Colon (tissue), 2 donors: ENCODE measurements at regions not wholly inside any gene's neighbourhood (a gene's known extent, or its start where the extent isn't known, plus 50 kb on each side); places are given as distances from the start of the nearest gene placed in this dataset.

Source experiments
- FAIRE-seq: peaks from 2 replicates; lab custom pipeline; 2012; peaks lifted over from hg19 to GRCh38; lab: Jason Lieb, UNC
- donor health status: control.
- donor health status: control.

DNA sequence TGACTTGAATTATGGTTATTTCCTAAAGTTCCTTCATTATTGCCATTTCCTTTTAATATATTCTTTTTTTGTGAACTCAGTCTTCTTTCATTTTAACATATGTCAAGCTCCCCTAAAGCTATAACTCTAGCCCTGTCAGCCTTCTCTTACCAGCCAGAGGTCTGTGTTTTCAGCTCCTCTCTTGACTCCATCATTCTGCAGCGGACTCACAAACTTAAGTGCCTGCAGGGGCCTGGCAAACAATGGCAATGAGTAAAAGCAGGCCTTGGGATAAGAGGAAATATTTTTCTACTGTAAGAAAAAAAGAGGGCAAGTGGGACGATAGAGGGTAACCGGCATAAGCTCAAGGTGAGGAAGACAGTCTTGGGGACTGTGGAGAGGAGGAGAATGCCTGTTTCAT lies 424.5 kb upstream of the RGS6 start:
- no peak for FAIRE-seq

DNA sequence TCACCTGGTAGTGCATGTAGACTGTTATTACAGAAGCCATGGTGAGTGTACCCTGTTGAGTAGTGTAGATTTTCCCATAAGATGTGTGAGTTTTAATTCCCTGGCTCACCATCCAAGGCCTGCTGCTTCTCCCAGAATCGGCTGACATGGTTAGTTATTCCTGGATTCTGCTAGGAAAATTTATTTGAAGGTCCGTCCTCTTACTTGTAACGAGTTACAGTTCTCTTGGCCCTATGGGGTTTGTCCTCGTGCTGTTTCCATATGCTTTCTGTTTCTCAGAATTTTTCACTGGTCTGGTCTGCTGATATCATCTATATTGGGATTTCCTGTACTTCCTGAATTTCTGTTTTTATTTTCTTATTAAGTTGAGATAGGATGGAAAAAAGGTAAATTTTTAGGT lies 423.3 kb upstream of the RGS6 start:
- no peak for FAIRE-seq

DNA sequence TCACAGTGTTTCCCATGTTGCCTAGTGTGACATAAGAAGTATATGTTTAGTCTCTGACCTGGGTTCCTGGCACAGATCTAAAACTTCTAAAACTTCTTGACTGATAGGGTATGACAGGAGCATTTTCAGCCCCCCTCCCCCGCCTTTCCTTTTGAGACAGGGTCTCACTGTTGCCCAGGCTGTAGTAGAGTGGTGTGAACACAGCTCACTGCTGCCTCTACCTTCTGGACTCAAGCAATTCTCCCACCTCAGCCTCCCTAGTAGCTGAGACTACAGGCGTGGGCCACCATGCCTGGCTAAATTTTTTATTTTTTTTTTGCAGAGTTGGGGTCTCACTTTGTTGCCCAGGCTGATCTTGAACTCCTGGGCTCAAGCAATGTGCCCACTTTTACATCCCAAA lies 421.1 kb upstream of the RGS6 start:
- FAIRE-seq: no peak

DNA sequence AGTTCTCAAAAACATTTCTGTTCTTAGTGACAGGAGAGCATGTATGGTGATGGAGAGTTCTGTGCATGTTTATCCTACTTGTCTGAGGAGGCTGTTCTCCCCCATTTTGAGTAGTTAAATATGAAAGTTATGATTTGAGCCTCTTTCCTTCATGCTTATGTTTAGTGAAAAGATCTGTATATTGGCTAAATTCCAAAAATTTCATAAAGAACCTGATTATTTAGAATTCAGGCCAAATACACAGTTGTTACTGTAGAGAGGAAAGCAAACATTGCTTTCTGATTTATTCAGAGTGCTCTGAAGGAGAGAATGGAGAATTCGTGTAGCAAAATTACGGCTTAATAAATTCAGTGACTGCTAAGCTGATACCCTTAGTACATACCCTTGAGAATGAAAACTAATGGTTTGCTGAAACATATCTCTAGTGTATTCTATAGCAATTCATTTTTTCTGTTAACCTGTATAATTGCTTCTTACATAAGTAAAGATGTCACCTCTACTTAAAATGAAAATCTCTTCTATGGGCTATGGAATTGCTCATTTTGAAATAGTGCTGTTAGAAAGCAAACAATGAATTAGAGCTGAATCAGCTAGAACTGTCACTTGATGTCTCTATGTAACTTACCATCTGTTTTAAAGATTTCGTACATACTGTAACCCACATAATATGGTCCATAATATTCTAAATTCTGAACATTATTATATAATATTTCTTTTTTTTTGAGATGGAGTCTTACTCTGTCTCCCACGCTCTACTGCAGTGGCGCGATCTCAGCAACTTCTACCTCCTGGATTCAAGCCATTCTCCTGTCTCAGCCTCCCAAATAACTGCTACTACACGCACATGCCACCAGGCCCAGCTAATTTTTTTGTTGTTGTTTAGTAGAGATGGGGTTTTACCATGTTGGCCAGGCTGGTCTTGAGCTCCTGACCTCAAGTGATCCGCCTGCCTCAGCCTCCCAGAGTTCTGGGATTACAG lies 417.0 kb upstream of the RGS6 start:
- FAIRE-seq: no peak

DNA sequence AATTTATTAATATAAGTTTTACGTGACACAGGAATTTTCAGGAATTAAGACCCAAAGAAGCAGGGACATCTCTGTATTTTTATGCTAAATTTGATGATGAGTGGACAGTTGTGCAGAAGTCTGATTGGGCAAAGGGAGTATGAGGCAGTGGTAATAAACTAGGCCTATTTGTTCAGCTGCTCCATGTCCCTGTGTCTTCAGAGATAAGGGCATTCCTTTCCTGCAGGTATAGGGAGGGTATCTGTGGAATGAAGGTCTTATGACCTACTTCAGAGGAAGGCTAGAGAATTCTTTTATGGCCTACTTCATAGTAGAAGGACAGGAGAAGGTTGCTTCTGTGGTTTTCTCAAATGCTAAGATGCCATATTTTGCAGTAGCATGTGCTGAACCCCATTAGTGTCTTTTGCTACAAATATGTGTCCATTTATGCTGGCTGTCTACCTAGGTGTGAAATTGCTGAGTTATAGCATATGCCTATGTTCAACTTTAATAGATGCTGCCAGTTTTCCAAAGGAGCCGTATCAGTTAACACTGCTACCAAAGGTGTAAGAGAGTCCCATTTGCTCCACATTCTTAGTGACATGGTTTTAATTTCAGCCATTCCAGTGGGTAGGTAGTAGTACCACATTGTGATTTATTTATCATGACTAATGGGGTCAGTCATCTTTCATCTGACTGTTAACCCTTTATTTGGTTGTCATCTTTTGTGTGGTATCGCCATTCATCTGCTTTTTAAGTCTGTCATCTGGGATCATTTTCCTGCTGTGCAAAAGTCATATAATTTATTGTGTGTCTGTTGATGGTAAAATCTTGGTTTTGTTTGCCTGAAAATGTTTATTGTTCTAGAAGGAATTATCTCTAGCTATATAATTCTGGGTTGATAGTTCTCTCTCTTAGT lies 410.7 kb upstream of the RGS6 start:
- FAIRE-seq: no peak

DNA sequence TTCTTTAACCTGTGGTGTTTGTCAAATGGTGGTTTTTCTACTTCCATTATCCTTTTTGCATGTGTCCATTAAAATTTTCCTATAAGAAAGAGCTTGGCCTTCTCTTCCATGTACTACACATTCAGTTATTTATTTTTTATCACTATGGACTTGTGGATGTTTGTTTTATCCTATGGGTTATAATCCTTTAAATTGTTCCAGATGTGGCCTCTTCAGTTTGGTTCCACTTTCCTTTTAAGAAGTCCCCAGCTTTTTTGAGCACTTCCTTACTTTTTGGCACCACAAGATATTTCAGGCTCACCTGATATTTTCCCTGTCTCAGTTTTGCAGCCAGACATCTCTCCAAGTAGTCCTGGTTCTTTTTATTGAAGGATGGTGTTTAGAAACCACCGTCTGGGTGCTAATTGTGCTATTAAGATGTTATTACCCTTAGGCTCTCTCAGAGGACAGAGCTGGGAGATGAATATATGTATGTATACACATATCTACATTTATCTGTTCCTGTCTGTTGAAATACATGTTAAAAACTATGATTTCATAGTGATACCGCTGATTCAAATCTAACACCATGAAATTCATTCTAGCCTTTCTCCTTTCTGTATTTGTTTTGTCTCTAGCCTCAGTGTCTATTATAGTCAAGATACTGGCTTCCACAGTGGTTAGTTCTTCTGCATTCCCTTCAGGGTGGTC lies 408.5 kb upstream of the RGS6 start:
- FAIRE-seq: no peak

DNA sequence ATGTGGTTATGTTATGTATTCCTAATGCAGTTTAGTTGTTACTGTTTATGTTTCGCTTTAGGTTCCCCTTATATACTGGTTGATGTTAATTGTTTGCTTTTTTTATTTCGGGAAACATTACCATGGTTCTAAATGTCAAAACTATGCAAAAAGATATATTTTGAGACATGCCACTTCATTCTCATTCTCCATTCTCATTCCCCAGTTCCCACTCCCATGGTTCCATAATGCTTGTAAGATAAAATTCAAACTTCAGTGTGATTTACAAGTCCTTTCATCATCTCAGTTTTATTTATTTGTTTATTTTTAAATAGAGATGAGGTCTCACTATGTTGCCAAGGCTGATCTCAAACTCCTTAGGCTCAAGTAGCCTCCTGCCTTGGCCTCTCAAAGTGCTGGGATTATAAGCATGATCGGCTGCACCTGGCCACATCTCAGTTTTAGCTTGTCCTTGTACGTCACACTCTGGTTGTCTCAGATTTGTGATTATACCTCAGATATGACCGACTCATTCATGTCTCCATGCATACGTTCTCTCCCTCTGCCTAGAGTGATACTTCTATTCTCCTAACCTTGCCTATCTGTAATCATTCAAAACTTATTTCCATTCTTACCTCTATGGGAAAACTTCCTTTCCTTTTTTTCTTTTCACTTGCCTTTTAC lies 407.8 kb upstream of the RGS6 start:
- no peak for FAIRE-seq

DNA sequence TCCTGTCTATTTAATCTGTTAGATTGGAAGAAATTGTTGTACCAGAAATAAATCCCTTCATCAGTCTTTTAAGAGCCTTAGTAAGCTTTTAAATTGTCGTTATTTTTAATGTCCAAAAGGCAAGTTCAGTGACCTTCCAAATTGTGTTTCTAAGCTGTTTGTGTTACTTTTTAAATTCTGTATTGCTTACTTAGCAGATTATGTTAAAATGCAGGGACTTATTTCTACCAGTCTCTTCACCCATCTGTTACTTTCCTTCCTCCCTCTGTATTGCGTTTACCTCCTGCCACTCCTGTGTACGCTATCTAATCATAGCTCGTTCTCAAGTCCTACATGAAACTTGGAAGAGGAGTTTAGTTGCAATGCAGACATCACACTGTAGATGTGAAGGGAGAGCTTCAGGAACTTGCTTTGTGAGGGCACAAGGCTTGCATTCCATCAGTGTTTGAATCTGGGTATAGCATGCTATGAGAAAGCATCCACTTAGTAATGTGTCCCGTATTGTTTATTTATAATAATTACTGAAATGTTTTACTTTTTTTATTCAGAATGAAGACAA lies 406.5 kb upstream of the RGS6 start:
- no peak for FAIRE-seq

DNA sequence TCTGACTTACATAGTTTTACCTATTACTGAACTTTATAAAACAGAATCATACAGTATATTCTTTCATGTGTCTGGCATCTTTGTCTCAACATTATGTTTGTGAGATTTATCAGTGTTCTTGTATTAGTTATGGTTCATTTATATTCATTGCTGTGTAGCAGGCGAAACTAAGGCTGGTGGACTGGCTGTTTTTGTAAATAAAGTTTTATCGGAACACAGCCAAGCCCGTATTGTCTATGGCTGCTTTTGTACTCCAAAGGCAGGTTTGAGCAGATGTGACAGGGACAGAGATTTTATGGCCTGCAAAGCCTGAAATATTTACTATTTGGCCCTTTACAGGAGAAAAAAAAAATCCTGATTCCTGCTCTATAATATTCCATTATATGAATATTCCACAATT lies 405.8 kb upstream of the RGS6 start:
- FAIRE-seq: no peak

DNA sequence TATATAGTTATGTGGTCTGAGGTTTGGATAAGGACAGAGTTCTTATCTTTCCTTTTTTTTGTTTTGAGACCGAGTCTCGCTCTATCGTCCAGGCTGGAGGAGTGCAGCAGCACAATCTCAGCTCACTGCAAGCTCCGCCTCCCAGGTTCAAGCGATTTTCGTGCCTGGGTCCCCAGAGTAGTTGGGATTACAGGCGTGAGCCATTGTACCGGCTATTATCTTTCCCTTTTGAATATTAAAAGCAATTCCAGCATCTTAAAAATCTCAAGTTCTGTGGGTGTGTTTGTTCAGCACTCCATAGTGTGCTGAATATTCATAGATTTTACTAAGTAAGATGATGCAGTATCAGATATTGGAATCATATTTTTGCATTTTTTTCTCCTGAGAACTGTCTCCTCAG lies 404.4 kb upstream of the RGS6 start:
- FAIRE-seq: no peak

DNA sequence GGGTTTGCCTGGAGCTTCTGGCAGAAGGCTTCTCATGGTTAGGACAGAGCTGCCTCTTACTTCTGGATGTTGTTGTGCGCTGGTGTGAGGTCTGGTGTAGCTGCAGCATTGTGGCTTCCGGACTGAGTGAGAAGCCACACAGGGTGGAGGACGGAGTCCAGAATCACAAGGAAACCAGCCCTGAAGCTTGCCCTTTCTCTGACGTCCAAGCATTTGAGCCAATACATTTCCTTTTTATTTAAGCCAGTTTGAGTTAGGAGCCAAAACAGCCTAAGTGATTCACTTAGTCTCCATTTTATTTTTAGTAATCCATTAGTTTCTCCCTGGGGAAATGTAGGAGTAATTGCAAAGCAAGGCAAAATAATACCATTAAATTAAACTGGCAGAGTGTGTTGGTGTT lies 402.4 kb upstream of the RGS6 start:
- no peak for FAIRE-seq

DNA sequence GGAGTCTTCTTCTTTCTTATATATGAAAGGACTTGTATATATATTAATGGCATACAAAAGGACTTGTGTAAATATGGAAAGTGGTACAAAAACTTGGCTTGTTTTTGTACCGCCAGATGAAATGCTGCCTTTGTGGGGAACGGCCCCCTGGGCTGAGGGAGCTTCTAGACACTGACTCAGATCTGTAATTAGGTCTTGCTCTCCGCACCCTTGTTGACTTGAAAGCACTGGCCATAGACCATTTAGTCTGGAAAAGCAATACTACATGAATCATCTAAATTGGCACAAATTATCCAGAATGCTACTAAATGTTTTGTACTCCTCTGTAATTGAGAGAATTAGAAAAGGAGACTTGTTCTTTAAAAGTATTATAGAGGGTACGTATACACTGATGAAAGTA lies 399.9 kb upstream of the RGS6 start:
- no peak for FAIRE-seq

DNA sequence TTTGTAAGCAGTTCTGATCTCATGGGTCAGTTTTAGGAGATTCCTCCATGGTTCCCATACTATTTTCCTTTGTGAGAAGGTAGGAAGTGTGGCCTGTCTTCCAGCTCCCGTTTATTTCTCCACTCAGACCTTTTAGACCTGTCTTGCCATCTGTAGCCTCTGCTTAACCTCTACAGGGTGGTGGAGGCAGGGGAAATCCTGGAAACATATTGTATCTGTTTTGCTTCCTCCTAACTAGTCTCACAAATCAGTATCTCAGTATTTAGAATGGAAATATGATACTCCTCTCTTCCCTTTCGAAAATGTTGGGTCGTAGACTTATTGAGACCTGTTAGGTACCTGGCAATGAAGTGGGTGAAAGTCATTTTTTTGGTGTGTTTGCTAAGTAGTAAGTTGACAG lies 399.4 kb upstream of the RGS6 start:
- no peak for FAIRE-seq

DNA sequence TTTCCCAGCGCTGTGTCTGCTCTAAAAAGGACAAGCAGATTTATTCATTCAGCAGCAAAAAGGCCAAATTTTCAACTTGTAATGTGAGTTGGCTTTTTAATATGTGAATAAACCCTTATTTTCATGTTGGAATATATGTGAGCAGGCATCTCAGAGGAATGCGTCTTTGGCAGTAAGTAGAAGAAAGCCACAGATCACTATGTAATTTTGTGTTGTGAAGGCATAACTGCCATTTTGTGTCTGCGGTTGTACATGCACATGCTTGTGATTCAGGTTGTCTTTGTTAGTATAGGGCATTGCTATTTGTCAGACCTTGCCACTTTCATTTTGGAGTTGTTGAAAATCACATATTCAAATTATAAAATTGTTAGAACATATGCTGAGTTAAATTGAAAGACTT lies 398.8 kb upstream of the RGS6 start:
- no peak for FAIRE-seq

DNA sequence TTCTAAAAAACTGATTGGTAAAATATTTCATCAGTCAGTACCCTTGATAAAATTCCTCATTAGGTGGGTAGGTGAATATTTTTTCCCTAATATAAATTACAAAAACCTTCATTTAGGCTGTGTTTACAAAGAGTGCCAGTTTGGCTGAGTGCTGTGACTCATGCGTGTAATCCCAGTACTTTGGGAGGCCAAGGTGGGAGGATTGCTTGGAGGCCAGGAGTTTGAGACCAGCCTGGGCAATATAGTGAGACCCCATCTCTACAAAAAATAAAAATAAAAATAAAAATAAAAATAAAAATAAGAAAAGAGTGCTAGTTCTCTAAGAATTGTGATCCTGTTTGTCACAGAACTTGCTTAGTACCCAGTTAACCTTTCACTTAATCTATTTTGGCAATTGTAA lies 398.4 kb upstream of the RGS6 start:
- FAIRE-seq: no peak

DNA sequence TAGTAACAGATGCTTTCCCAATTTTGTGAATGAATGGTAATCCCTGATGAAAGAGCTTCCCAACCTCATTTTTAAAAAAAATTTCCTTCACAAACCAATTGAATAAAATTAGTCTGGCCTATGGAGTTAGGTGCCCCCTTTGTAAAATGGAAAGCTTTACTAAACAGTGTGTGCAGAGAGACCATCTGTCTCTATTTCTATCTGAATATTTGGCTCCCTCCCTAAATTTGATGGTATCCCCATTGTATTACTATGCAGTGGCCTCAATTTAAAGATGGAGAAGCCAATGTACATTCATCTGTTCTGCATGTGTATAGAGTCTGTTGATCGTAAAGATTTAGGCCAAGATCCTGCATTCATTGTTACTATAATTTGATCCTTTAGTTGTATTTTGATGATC lies 397.7 kb upstream of the RGS6 start:
- FAIRE-seq: no peak

DNA sequence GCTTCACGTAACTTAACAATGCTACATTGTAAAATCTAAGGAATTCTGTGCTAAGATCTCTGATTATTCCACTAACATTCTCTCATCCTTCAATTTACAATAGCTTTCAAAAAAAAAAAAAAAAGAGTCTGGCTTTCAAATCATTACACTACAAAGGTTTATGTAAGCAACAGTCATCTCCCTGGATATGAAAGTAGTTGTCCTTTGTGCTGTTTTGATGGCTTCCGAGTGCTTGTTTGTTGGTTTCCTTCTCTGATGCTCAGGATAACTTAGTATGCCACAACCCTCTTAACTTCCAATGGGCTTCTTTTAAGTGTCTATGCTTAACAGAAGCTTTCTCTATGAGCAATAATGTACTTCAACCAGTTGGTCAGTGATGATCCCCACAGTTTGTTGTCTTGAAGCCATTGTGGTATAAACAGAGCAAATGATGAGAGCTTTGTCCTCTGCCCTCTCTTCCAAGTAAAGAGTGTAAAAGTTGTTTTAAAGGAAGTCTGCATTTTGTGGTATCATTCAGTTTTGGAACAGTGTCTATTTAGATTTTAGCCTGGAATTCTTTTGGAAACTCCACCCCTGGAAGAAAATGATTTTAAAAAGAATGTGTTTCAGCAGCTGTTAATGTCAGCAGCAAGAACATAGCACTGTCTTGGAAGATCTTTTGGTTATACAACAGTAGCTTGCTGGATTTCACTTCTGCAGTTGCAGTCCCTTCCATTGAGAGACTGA lies 396.1 kb upstream of the RGS6 start:
- no peak for FAIRE-seq

DNA sequence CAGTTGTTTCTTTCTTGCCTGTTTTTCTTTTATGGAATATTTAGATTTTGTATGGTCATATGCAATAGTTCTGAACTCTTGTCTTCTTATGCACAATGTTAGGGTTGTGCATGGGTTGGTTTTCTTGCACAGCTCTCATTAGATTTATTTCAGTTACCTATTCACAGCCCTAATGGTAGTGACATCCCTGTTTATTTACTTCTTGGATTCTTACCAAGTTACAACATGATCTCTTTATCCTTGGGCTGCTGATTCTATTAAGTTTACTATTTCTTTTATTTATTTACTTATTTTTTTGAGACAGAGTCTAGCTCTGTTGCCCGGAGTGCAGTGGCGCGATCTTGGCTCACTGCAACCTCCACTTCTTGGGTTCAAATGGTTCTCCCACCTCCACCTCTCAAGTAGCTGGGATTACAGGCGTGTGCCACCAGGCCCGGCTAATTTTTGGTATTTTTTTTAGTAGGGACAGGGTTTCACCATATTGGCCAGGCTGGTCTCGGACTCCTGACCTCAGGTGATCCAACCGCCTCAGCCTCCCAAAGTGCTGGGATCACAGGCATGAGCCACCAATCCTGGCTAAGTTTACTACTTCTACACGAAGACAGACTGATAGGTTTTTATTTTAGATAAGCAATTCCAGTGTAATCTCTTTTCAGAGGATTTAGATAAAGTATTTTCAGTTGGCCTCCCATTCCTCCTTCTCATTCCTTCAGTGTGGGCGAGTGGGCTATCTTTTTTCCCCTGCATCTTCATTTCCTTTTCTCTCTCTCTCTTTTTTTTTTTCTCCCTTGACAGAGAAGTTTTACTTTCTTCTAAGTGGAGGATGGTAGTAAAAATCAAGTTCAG lies 395.1 kb upstream of the RGS6 start:
- FAIRE-seq: no peak

DNA sequence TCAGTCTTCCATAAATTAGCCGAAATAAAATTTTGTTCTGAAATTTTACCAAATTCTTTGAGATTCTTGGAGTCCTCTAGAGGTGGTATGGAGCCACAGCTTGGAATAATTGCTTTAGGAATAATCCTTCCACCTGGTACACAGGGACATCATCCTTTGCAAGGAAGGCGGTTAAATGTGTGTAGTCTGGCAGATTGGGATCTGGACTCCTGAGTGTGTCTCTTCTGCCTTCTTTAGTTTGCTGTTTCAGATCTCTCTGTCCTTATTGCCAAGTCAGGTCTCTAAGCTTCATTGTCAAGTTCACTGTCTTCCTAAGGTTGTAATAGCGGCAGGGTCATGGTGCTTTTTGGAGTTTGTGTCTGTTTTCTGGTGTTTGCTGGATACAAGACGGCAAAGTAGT lies 393.9 kb upstream of the RGS6 start:
- no peak for FAIRE-seq
